ENCODE measurements at regions not wholly inside any gene's neighbourhood (a gene's known extent, or its start where the extent isn't known, plus 50 kb on each side); places are given as distances from the start of the nearest gene placed in this dataset.

DNA sequence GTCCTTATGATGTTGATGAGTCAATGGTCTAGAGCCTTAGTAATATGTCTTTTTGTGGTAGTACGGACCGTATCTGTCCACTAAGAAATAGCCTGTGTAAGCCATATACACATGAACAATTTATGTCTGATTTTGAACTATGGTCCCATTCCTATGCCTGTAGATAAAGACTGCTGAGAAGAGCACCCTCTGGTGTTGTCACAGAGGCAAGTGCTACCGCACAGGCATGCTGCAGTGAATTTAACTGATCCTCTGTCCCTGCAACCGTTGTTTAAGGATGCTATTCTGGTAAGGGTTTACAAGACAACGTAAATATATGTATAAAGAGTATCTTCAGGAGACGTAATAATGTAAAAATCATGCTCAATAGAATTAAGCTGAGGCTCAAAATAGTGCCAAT is 170.7 kb downstream of the UBE3A start:
- no peak for TF ChIP-seq EZH2 (IDR thresholded peaks at IDR 0.05; ENCODE audit: insufficient read depth, poor library complexity, severe bottlenecking)
- TF ChIP-seq EZH2phosphoT487 (IDR thresholded peaks at IDR 0.05; ENCODE audit: insufficient read depth, low read depth) = no peak
